Stomach smooth muscle (tissue), 2 donors: ENCODE measurements at regions not wholly inside any gene's neighbourhood (a gene's known extent, or its start where the extent isn't known, plus 50 kb on each side); places are given as distances from the start of the nearest gene placed in this dataset.

Experiments used
- H3K27ac ChIP-seq: one replicate; pipeline ENCODE4 v1.7.0; 2013; ENCODE audit warnings: mild to moderate bottlenecking, low read length, inconsistent platforms
- H3K27me3 ChIP-seq, 2 donors: one replicate each; pipeline ENCODE4 v1.7.0; 2013; ENCODE audit warnings: low read length in 2 of 2; ENCODE audit not compliant: insufficient read depth in 2 of 2, control insufficient read depth in 1 of 2
- H3K36me3 ChIP-seq, 2 donors: one replicate each; pipeline ENCODE4 v1.7.0; 2013; ENCODE audit warnings: low read length in 2 of 2; ENCODE audit not compliant: control insufficient read depth in 2 of 2, insufficient read depth in 2 of 2
- H3K4me1 ChIP-seq: one replicate; pipeline ENCODE4 v1.7.0; 2013; ENCODE audit warnings: low read length; ENCODE audit not compliant: control insufficient read depth, insufficient read depth
- H3K4me3 ChIP-seq, 2 donors: one replicate each; pipeline ENCODE4 v1.7.0; 2013; ENCODE audit warnings: low read length in 2 of 2
- H3K9ac ChIP-seq, 2 donors: one replicate each; pipeline ENCODE4 v1.7.0; 2013; ENCODE audit warnings: low read length in 2 of 2, mild to moderate bottlenecking in 1 of 2
- H3K9me3 ChIP-seq, 2 donors: one replicate each; pipeline ENCODE4 v1.7.0; 2013; ENCODE audit warnings: low read length in 2 of 2; ENCODE audit not compliant: control insufficient read depth in 2 of 2
- donor health status: healthy.
- donor health status: Pancreatic carcinoma.

GRCh38 chrX:10893976-10894375, 217.2 kb upstream of the HCCS start:
- Histone ChIP-seq H3K4me1 (no peaks in the 10 kb centered on the region), H3K9ac (no peak overlapping the region), H3K27me3 (no peaks in the 10 kb centered on the region), H3K27ac (no peak overlapping the region), H3K9me3 (no peaks in the 10 kb centered on the region), H3K4me3 (no peak overlapping the region), H3K36me3 (no peaks in the 10 kb centered on the region)

- H3K27ac ChIP-seq, result no peak overlapping the region
- no peaks in the 10 kb centered on the region for H3K9me3 ChIP-seq
- H3K36me3 ChIP-seq, result no peaks in the 10 kb centered on the region
- no peak overlapping the region for H3K4me3 ChIP-seq
- H3K4me1 ChIP-seq, result no peaks in the 10 kb centered on the region
- no peaks in the 10 kb centered on the region for H3K27me3 ChIP-seq
- no peak overlapping the region for H3K9ac ChIP-seq
These were observed 213.4 kb upstream of the HCCS start for GRCh38 chrX:10897768-10898167.

GRCh38 chrX:10900585-10901289, 210.4 kb upstream of the HCCS start:
- no peak overlapping the region for H3K27ac ChIP-seq

GRCh38 chrX:10901290-10901633, 209.9 kb upstream of the HCCS start:
- Histone ChIP-seq H3K4me3 (no peak overlapping the region), H3K27ac (no peak overlapping the region), H3K36me3 (no peaks in the 10 kb centered on the region), H3K4me1 (no peaks in the 10 kb centered on the region), H3K9me3 (no peaks in the 10 kb centered on the region), H3K27me3 (no peaks in the 10 kb centered on the region), H3K9ac (no peak overlapping the region)

More at GRCh38 chrX:10900585-10901289, 210.4 kb upstream of the HCCS start:
- H3K9me3 ChIP-seq, result no peaks in the 10 kb centered on the region
- no peaks in the 10 kb centered on the region for H3K36me3 ChIP-seq
- H3K9ac ChIP-seq, result no peak overlapping the region
- H3K4me3 ChIP-seq, result no peak overlapping the region
- no peaks in the 10 kb centered on the region for H3K27me3 ChIP-seq
- H3K4me1 ChIP-seq, result no peaks in the 10 kb centered on the region

GRCh38 chrX:10902001-10902400, 209.1 kb upstream of the HCCS start:
- Histone ChIP-seq H3K9ac (no peak overlapping the region), H3K36me3 (no peaks in the 10 kb centered on the region)

GRCh38 chrX:10903523-10903922, 207.6 kb upstream of the HCCS start:
- no peaks in the 10 kb centered on the region for H3K9me3 ChIP-seq
- no peak overlapping the region for H3K27ac ChIP-seq
- H3K9ac ChIP-seq, result no peak overlapping the region
- H3K4me1 ChIP-seq, result no peaks in the 10 kb centered on the region
- H3K4me3 ChIP-seq, result no peak overlapping the region
- H3K27me3 ChIP-seq, result no peaks in the 10 kb centered on the region
- no peaks in the 10 kb centered on the region for H3K36me3 ChIP-seq

More at GRCh38 chrX:10902001-10902400, 209.1 kb upstream of the HCCS start:
- H3K4me1 ChIP-seq, result no peaks in the 10 kb centered on the region
- no peak overlapping the region for H3K4me3 ChIP-seq
- no peaks in the 10 kb centered on the region for H3K9me3 ChIP-seq
- no peak overlapping the region for H3K27ac ChIP-seq
- H3K27me3 ChIP-seq, result no peaks in the 10 kb centered on the region

- Histone ChIP-seq H3K36me3 (no peaks in the 10 kb centered on the region), H3K4me1 (no peaks in the 10 kb centered on the region), H3K27ac (no peak overlapping the region), H3K9me3 (no peaks in the 10 kb centered on the region), H3K9ac (no peak overlapping the region), H3K27me3 (no peaks in the 10 kb centered on the region), H3K4me3 (no peak overlapping the region)
These were observed 206.9 kb upstream of the HCCS start for GRCh38 chrX:10904220-10904619.

GRCh38 chrX:10906866-10907265, 204.3 kb upstream of the HCCS start:
- H3K4me1 ChIP-seq, result no peaks in the 10 kb centered on the region
- H3K27me3 ChIP-seq, result no peaks in the 10 kb centered on the region
- H3K9ac ChIP-seq, result no peak overlapping the region
- no peaks in the 10 kb centered on the region for H3K9me3 ChIP-seq
- H3K36me3 ChIP-seq, result no peaks in the 10 kb centered on the region
- no peak overlapping the region for H3K27ac ChIP-seq
- H3K4me3 ChIP-seq, result no peak overlapping the region

- Histone ChIP-seq H3K36me3 (no peaks in the 10 kb centered on the region), H3K27ac (no peak overlapping the region), H3K27me3 (no peaks in the 10 kb centered on the region)
These were observed 189.0 kb upstream of the HCCS start for GRCh38 chrX:10922159-10922558.

GRCh38 chrX:10922835-10923234, 188.3 kb upstream of the HCCS start:
- no peak overlapping the region for H3K27ac ChIP-seq
- H3K4me3 ChIP-seq, result no peak overlapping the region
- no peak overlapping the region for H3K9ac ChIP-seq
- H3K4me1 ChIP-seq, result no peaks in the 10 kb centered on the region
- H3K36me3 ChIP-seq, result no peaks in the 10 kb centered on the region
- H3K9me3 ChIP-seq, result peaks cover 0 to 5% of the 10 kb centered on the region in 2 donors
- H3K27me3 ChIP-seq, result no peaks in the 10 kb centered on the region

More at GRCh38 chrX:10922159-10922558, 189.0 kb upstream of the HCCS start:
- H3K9ac ChIP-seq, result no peak overlapping the region
- no peaks in the 10 kb centered on the region for H3K4me1 ChIP-seq
- no peak overlapping the region for H3K4me3 ChIP-seq
- H3K9me3 ChIP-seq, result no peaks in the 10 kb centered on the region

- Histone ChIP-seq H3K4me1 (no peaks in the 10 kb centered on the region), H3K27me3 (no peaks in the 10 kb centered on the region), H3K4me3 (no peak overlapping the region), H3K9me3 (peaks cover 0 to 5% of the 10 kb centered on the region in 2 donors), H3K36me3 (no peaks in the 10 kb centered on the region), H3K9ac (no peak overlapping the region), H3K27ac (no peak overlapping the region)
These were observed 187.7 kb upstream of the HCCS start for GRCh38 chrX:10923466-10923865.
